GM18907 (cell line): ENCODE measurements at regions not wholly inside any gene's neighbourhood (a gene's known extent, or its start where the extent isn't known, plus 50 kb on each side); places are given as distances from the start of the nearest gene placed in this dataset.

Source experiments
- ATAC-seq: cut with Tn5 transposase; IDR thresholded peaks from one replicate; pipeline ENCODE4 v1.9.1; 2021; ENCODE audit warnings: mild to moderate bottlenecking, moderate library complexity; ENCODE audit not compliant: unreplicated experiment

DNA sequence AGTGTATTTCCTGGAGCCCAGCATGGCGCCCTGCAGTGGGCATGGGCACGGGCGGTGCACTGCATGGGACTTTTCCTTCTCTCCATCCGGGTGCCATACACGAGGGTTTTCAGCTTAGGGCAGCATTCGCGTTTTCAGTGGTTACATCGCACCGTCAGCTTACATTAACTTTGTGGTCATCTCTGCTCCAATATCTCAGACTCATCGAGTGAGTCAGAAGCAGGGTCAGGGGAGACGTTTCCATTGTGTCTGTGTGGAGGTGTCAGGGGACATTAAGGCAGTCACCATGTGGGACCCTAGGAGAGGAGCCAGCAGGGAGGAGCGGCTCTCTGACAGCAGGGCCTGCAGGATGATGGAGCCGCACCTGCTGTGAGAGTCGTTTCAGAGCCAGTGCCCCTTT, 541.0 kb downstream of the FGF9 start:
- ATAC-seq: no peak

DNA sequence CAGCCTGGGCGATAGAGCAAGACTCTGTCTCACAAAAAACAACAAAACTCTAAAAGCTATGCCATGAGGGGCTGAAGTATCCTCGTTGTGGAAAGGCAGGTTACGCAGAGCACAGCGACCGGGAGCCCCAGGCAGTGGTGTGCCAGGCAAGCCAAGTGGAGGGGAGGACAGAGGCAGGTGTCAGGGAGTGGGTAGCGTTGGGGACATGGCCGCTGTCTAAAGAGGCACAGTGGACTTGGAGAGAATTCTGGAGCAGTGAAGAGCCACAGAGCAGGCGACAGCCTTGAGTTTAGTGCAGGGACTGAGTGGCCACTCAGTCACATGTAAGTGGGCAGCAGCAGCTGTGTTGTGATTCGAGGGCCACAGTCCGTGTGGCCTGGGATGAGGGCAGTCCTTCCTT, 541.7 kb downstream of the FGF9 start:
- ATAC-seq: no peak

GRCh38 chr13:22214184-22214583, 543.3 kb downstream of the FGF9 start:
- ATAC-seq: no peak

DNA sequence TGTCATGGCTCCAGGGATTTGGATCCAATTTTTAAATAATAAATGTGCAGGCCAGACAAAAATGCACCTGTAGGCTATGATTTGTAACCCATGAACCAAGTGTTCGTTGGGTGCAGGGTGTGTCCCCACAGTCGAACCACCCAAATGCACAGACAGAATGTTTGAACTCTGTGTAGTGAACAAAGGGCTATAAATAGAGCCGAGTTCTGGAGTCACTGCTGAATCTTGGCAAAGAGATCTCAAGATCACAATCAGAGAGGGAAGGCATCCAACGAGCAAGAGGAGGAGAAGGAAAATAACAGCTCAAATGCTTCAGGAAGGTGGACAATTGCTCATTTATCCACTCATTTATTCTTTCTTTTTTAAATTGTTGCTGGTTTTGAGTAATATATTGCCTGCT, 547.9 kb downstream of the FGF9 start:
- ATAC-seq: no peak

DNA sequence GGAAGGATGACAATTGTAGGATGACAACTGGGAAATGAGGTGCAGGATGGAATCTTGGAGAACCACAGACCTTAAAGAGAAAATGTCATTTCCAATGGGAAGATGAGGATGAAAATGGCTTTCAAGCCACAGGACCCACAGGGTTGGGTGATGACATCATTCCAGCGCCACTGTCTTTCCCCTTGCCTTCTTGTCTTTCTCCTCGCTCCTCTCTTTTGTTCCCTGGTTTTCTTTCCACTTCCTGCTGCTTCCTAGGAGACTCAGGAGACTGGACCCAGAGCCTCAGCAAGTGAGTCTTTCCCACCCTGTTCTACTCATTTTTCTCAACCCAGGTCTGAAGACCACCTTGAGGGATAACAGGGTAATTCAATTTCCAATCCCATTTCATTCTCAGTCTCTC, 548.8 kb downstream of the FGF9 start:
- ATAC-seq: no peak

DNA sequence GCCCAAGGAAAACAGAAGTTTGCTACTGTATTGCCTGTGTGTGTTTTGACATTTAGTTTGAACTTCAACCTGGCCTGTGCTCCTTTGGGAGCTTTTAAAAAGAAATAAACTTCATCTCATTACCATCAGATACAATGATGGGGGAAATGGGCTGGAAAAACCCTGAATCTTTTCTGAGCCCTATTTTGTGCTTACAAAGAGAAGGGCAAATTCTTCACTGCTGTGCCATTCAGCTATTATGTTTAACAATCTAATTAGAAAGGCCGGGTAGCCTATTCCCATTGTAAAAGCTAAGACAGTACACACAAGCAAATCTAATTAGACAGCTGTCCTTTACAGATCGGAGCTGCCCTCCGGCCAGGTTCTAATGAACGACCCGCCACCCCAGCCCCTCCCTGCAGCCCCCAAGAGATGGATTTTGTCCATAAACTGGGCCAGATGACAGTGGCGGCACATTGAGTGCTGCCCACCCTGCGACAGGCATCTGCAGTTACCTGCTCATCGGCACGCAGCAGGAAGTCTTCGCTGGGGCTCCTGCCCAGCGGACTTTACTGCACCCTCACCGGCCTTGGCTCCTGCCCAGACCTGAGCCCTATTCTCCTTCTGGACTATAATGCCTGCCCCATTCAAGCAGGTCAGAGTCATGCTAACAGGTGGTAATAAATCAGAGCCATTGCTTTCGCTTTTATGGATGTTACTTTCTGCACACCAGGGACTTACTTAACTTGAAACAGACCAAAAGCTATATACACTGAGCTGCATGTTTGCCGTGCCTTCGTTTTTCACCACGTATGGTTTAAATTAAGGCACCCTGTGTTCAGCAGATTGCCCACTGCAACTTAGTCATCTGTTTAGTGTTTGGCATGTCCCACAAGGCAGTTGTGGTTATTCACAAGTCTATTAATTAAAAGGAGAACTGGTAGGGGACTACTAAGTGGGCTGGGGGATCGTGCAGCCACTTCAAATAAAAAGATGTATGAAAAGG, 549.6 kb downstream of the FGF9 start:
- ATAC-seq: no peak

DNA sequence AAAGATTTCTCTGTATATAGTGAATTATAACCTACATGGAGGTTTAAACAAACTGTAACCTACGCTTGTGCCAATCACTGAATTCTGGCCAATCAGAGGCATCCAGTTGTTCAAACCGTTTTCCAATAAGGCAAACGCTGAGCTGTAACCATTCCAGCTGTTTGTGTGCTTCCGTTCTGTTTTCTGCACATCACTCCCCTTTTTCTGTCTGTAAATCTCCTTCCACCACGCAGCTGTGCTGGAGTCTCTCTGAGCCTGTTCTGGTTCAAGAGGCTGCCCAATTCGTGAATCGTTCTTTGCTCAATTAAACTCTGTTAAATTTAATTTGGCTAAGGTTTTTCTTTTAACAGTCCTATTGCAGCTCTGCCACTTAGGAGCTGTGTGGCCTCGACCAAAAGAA, 552.5 kb downstream of the FGF9 start:
- ATAC-seq: no peak

- ATAC-seq: no peak
Observed at GRCh38 chr13:22226086-22226485, 555.2 kb downstream of the FGF9 start.

- peak; percentile 67 for ATAC-seq
Observed at GRCh38 chr13:22227895-22228294, 557.0 kb downstream of the FGF9 start.

GRCh38 chr13:22229916-22230315, 559.0 kb downstream of the FGF9 start:
- no peak for ATAC-seq

DNA sequence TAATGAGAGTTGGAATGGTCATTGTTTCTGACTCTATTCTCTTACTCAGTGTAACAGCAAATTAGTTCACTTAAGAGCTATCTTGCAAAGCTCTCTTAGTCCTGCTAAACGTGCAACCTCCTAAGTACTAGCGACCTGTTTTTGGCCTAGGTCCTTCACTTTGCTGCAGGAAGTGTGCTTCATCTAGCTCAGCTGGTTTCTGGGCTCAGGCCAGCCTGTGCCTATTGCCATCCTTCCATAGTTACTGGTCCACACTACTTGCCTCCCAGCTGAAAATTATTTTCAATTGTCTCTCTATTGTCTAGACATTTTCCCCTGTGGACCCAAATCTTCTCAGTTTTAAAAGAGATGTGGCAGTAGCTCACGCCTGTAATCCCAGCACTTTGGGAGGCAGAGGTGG, 561.3 kb downstream of the FGF9 start:
- no peak for ATAC-seq

- ATAC-seq: no peak
Observed at GRCh38 chr13:22235285-22235949, 564.5 kb downstream of the FGF9 start.

DNA sequence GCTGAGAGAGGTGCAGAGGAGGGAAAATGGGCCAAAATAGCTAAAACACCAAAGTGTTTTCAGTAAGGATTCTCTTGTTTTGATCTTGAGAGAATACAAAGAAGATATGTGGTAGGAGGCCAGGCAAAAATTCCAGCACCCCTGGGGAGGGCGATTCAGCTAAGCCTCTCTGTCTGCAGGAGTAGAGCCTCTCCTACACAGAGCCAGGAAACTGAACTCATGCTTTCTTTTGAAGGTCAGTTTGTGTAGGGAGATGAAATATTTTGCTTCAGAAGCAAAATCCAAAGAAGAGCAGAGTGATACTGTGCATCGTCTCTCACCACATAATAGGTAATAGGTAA, 565.0 kb downstream of the FGF9 start:
- no peak for ATAC-seq

DNA sequence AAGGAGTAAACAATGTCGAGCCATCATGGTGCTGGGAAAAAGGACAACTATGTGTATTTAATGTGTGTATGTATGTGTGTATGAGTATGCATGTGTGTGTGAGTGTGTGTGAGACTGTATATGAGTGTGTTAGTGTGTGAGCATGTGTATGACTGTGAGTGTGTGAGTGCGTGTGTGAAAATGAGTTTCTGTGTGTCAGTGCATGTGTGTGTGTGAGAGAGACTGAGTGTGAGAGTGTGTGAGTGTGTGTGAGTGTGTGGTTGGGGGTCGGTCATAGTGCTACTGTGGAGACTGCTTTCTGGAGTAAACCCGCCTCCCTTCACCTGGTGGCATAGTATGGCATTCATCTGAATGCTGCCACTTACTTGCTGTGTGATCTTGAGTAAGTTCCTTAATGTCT, 567.4 kb downstream of the FGF9 start:
- ATAC-seq: no peak

DNA sequence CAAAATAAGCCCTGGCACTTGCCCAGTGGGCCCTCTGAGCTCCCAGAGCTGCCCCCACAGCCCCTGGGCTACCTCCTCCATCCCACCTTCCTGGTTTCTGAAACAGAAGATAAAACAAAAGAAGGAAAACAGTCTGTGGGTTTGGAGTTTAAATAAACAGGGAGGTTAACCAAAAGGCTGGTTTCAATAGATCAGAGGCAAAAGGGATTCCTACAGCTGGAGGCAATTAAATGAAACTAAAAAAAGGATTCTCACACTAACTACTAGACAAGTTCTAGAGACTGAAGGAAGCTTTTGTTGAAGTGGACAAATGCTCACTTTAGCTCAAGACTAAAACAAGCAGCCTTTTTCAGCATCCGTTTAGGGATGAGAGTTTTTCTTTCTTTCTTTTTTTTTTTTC, 569.8 kb downstream of the FGF9 start:
- ATAC-seq: no peak

- ATAC-seq: no peak
Observed at GRCh38 chr13:22243469-22244163, 572.7 kb downstream of the FGF9 start.

DNA sequence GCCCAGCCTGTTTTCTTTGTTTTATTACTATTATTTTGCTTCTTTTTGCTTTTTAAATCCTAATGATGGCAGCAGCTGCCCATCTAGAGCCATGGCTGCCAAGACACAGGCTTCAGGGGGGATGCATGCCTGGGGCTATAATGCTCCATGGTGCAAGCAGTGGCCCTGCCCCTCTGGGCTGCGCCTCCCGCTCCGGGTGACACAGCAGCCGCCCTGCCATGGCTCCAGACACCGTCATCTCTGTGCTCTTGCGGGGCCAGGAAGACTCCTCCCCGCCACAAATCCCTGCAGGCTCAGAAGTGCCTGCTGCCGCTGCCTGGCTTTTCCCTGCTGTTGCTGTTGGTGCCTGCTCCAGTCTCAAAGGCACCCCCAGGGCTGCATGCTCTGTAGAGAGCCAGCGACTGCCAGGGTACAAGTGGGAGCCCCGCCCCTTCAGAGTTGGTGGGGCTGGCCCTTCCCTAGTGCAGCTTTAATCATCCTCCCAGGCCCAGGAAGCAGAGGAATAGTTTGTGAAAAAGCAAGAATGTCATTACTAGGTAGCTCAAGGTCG, 581.5 kb downstream of the FGF9 start:
- ATAC-seq: no peak

DNA sequence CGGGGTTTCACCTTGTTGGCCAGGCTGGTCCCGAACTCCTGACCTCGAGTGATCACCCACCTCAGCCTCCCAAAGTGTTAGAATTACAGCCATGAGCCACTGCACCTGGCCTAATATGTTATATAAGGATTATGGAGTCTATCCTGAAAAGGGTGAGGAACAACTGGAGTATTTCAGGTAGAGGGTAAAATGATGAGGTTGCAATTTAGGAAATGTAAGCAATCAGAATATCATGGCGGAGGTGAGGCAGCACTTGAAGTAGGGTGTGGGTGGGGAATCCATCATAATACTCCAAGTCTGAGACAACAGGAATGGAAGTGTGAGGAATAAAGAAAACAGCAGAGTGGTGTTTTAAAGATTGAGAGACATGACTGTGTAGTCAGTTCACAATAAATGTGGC, 582.2 kb downstream of the FGF9 start:
- ATAC-seq: no peak

DNA sequence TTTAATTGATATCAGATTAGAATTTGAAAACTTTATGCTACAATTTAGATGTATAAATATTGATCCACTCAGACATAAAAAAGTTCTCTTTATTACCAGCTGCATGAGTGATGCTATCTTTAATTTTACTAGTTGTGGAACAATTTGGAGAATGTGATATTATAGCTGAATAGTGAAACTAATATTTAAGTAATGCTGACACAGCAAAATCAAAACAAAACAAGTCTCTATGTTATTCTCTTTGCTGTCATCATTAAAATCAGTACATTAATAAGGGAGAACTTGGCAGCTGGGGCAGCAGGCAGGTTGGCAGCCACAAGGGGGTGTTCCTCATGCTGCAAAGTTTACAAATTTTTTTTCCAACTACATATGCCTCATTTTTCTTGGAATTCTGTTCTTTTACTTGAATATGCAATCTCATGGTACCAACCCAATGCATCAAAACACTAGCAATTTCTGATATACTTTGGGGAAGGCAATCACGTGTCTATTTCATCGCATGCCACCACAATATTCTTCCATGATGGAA, 585.3 kb downstream of the FGF9 start:
- ATAC-seq: no peak

- ATAC-seq: no peak
Observed at GRCh38 chr13:22262001-22262885, 591.4 kb downstream of the FGF9 start.
